ENCODE measurements at regions not wholly inside any gene's neighbourhood (a gene's known extent, or its start where the extent isn't known, plus 50 kb on each side); places are given as distances from the start of the nearest gene placed in this dataset.

GRCh38 chr7:25596443-25596842, 368.2 kb upstream of the NPVF start:
- no peak for TF ChIP-seq CTCF (IDR thresholded peaks at IDR 0.05)
- no peak for TF ChIP-seq POLR2A (IDR thresholded peaks at IDR 0.05)

Data from Peyer's patch (tissue), 4 donors.